Lower lobe of right lung (tissue), 2 donors: ENCODE measurements at regions not wholly inside any gene's neighbourhood (a gene's known extent, or its start where the extent isn't known, plus 50 kb on each side); places are given as distances from the start of the nearest gene placed in this dataset.
"Not testable (repeated sequence)": the region's sequence is repeated elsewhere in the genome, so short reads cannot be mapped to it uniquely, and the experiment has no call there.

Experiments
- ATAC-seq, 2 donors: fragments of 200-7000 bp; cut with Tn5 transposase; one replicate each; pipeline ENCODE4 v1.9.1; 2020 to 2022; ENCODE audit warnings: mild to moderate bottlenecking in 2 of 2, moderate library complexity in 2 of 2
- DNase-seq: peaks from one replicate; pipeline ENCODE4 v3.0.0-alpha.2; 2020
- H3K27ac ChIP-seq: fragments of 200-600 bp; one replicate; pipeline ENCODE4 v1.8.0; 2022
- H3K27me3 ChIP-seq: fragments of 200-600 bp; one replicate; pipeline ENCODE4 v1.8.0; 2022; ENCODE audit warnings: low read depth
- H3K36me3 ChIP-seq: fragments of 200-600 bp; one replicate; pipeline ENCODE4 v1.8.0; 2022; ENCODE audit warnings: mild to moderate bottlenecking
- H3K4me1 ChIP-seq: fragments of 200-600 bp; one replicate; pipeline ENCODE4 v1.8.0; 2022
- H3K4me3 ChIP-seq: fragments of 200-600 bp; one replicate; pipeline ENCODE4 v1.8.0; 2022; ENCODE audit warnings: mild to moderate bottlenecking
- H3K9me3 ChIP-seq: fragments of 200-600 bp; one replicate; pipeline ENCODE4 v1.8.0; 2022
- intact Hi-C: fragments of 100-400 bp; cut with DNase I; formaldehyde crosslinking; loops from one replicate; pipeline ENCODE4 v1.11.0; 2022
- TF ChIP-seq, protein P1 (sequence below): fragments of 200-600 bp; IDR thresholded peaks from one replicate; pipeline ENCODE4 v1.8.0; 2022; ENCODE audit warnings: antibody characterized with exemption, mild to moderate bottlenecking
- donor health status: DM: no; HTN: yes; CAD: no; lungs with severe emphysema.

DNA sequence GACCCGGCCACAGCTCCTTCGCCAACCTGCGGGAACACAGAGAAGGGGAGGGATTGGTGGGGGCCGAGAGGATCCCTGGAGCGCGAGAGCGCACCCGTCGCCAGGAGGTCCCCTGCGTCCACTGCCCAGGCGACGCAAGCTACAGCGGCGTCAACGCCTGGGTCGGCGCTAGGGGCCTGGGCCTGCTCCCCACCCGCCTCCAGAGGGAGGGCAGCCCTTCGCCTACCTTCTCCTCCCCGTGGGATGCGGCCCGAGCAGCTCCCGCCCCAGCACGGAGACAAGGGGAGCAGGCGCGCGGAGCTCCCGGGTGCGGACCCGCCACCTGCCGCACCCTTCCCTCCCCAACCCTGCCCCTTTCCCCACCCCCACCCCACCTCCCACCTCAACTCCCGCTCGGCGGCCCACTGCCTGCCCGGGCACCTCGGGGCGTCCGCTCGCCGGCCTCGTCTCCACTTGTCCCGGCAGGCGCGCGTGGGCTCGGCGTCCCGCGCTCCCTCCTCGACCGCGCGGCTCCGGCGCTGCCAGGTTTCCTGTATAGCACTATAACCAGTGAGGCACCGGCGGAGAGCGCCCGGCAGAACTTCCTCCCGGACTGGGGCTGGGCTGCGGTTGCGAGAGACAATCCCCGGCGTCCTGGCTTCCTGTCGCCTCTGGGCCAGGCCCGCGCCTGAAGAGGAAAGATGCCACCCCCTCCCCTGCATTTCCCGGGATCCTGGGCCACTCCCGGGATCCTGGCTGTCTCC is 119.1 kb upstream of the SMURF2 start:
- Histone ChIP-seq H3K27me3 (no peaks in the 10 kb centered on the region), H3K4me1 (peaks cover 58% of the 10 kb centered on the region), H3K4me3 (peak overlapping the region; percentile 66), H3K9me3 (no peaks in the 10 kb centered on the region), H3K27ac (peak overlapping the region; percentile 88), H3K36me3 (peaks cover 32% of the 10 kb centered on the region)
- peak; percentile 90 for DNase-seq
- peak; percentile 48 to 54 for ATAC-seq
- intact Hi-C loops, result no loop called here
- TF ChIP-seq, protein P1, sequence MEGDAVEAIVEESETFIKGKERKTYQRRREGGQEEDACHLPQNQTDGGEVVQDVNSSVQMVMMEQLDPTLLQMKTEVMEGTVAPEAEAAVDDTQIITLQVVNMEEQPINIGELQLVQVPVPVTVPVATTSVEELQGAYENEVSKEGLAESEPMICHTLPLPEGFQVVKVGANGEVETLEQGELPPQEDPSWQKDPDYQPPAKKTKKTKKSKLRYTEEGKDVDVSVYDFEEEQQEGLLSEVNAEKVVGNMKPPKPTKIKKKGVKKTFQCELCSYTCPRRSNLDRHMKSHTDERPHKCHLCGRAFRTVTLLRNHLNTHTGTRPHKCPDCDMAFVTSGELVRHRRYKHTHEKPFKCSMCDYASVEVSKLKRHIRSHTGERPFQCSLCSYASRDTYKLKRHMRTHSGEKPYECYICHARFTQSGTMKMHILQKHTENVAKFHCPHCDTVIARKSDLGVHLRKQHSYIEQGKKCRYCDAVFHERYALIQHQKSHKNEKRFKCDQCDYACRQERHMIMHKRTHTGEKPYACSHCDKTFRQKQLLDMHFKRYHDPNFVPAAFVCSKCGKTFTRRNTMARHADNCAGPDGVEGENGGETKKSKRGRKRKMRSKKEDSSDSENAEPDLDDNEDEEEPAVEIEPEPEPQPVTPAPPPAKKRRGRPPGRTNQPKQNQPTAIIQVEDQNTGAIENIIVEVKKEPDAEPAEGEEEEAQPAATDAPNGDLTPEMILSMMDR, result no peak

DNA sequence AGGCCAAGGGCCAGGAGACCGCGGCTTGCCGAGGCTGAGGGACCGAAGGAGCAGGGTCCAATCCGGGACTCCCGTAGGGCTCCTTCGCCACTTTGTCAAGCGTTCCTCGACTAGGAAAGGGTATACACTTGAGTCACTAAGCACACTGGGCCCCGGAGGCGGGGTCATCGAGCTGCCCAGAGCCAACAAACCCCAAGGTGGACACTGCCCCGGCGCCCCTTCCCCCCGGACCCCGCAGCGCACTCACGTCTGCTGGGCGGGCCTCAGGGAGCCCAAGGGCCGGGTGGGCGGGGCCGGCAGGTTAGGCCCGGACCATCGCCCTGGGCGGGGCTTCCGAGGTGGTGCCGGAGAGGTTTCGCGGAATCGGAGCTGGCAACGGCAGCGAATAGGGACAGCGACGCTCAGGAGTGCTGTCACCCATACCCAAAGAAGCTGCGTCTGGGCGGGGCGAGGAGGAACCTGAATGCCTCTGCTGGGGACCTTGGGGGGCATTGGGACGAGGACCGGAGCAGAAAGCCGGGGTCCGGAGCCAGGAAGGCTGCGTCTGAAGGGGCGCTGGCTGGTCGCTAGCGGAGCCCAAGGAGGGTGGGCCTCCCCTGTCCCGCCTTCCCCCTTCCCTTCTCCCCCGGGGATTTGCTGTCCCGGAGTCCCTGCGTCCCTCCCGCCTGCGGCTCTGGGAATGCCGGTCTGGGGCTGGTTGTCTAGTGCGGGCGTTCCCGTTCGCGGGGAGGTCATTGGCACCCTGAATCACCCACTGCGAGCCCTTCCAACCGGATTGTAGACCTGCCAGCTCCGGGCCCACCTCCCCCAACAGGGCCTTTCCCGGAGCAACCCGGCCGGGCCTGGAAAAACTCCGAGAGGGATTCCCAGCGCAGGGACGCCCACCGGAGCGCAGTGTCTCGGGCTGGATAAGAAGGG is 118.2 kb upstream of the SMURF2 start:
- H3K27me3 ChIP-seq, result no peaks in the 10 kb centered on the region
- TF ChIP-seq, protein P1, result no peak
- H3K4me1 ChIP-seq, result peaks cover 63% of the 10 kb centered on the region
- H3K4me3 ChIP-seq, result peak overlapping the region; percentile 66
- peaks cover 24% of the 10 kb centered on the region for H3K36me3 ChIP-seq
- peak overlapping the region; percentile 88 for H3K27ac ChIP-seq
- ATAC-seq, result peak; percentile 73 to 77
- intact Hi-C loops, result no loop called here
- DNase-seq, result peak; percentile 89
- H3K9me3 ChIP-seq, result no peaks in the 10 kb centered on the region

DNA sequence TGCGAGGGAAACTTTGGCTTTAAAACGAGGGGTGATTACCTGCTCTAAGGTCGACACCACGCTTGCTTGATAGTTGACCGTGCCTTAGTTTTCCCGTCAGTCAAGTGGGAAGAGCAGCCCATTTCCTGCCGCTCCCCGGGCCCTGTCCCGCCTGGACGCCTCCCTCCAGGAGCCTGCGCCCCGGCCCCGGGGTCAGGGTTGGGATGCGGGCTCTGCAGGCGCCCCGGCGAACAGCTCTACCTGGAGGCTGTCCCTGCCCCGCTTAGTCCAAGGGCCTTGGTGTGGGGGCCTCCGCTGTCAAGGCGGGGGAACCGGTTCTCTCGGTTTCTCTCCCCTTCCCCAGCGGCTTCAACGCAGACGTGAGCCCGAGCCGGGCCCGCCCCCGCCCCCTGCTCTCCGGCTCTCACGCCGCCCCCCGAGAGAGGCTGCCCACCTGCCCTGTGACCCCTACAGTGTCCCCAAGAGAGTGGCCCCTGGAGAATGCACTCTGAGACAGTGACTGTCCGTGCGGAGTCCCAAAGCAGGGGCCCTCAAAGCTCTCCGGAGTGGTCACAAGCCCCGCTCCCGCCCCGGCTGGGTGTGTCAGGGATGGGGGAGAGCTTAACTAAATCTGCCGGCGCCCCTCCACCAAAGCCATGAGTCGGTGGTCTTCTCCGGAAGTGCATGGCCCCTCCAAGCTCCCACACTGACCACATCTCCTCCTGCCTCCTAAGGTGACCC is 117.4 kb upstream of the SMURF2 start:
- TF ChIP-seq, protein P1, result no peak
- peak; percentile 63 for DNase-seq
- intact Hi-C loops, result no loop called here
- Histone ChIP-seq H3K9me3 (no peaks in the 10 kb centered on the region), H3K4me1 (peaks cover 69% of the 10 kb centered on the region), H3K27ac (peak overlapping the region; percentile 88), H3K36me3 (peaks cover 16% of the 10 kb centered on the region), H3K4me3 (peak overlapping the region; percentile 66), H3K27me3 (no peaks in the 10 kb centered on the region)
- ATAC-seq, result peak; percentile 1 to 11

DNA sequence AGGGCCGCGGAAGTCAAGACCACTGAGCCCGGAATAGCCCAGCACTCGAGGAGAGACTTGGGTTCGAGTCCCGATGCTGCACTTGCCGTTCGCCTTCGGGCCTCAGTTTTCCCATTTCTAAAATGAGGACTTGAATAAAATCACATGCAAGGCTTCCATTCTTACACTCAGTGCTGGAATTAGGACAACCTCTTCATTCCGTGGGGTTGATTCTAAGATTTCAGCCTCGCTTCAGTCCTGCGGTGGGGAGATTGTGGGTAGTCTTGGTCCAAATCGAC is 116.9 kb upstream of the SMURF2 start:
- DNase-seq, ATAC-seq, H3K9me3 ChIP-seq, H3K27me3 ChIP-seq, intact Hi-C loops: not testable (repeated sequence)
- Histone ChIP-seq H3K27ac (peak overlapping the region; percentile 88), H3K36me3 (peaks cover 11% of the 10 kb centered on the region), H3K4me3 (peak overlapping the region; percentile 66), H3K4me1 (peaks cover 73% of the 10 kb centered on the region)

DNA sequence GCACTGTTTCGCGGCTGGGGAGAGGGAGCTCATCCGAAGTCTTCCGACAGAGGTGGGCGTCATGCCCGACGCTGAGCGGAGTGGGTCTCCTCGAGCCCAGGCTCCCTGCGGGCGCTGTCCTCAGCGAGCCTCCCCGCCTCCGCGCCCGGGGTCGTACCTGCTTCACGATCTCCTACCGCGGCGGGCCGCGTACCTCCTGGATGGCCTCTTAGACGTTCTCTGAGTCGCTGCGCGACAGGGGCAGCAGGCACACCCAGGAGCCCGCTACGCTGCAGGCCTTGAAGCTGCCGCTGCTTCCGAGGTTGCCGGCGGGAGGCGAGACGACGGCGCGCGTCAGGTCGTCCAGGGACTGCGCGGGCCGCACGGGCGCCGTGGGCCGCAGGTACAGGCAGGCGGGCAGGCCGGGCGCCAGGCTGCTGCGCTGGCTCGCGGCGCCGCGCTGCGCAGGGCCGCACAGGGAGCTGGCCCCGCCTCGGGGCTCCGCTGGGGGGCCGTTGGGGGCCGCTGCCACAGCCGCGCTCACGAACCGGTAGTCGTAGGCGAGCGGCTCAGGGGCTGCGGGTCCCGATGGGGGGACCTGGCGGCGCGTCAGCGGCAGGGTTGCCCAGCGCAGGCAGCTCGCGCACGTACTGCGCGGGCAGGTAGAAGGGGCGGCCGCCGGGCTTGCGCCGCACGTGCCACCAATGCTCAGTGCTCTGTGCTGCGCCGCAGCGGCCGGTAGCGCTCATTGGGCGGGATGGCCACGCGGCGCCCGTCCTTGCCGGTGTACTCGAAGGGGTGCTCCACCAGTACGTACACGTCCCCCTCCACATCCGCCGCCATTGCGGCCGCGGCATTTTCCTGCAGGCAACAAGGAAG is 116.4 kb upstream of the SMURF2 start:
- Histone ChIP-seq H3K27ac (peak overlapping the region; percentile 70), H3K27me3 (no peaks in the 10 kb centered on the region), H3K9me3 (no peaks in the 10 kb centered on the region), H3K36me3 (peaks cover 5% of the 10 kb centered on the region), H3K4me1 (peaks cover 78% of the 10 kb centered on the region), H3K4me3 (peak overlapping the region; percentile 66)
- DNase-seq (peak; percentile 69), ATAC-seq (peak in 1 of 2 donors; percentile 2)
- TF ChIP-seq, protein P1, result no peak
- intact Hi-C loops, result no loop called here
